OCI-LY3 (cell line): ENCODE measurements at regions not wholly inside any gene's neighbourhood (a gene's known extent, or its start where the extent isn't known, plus 50 kb on each side); places are given as distances from the start of the nearest gene placed in this dataset.

ENCODE experiments used
- H2AFZ ChIP-seq: fragments of 200-600, 300-600 bp; shearing (Covaris generic); 2 replicates; pipeline ENCODE4 v1.6.0; 2014; ENCODE audit warnings: antibody characterized with exemption, low read depth, low read length
- H3K27ac ChIP-seq: fragments of 200-600, 300-600 bp; sonication (generic); 2 replicates; pipeline ENCODE4 v1.5.1; 2014; ENCODE audit warnings: mild to moderate bottlenecking, low read length, moderate library complexity, mixed read lengths
- H3K27me3 ChIP-seq: fragments of 200-600, 300-600 bp; sonication (generic); 2 replicates; pipeline ENCODE4 v1.6.1; 2014; ENCODE audit warnings: low read depth, low read length, mixed read lengths
- H3K36me3 ChIP-seq: fragments of 200-600, 300-600 bp; sonication (generic); replicated peaks from 2 replicates; pipeline ENCODE3; 2014; ENCODE audit warnings: low read depth, low read length, mixed read lengths
- H3K4me1 ChIP-seq: fragments of 300-600, 200-600 bp; sonication (generic); 2 replicates; pipeline ENCODE4 v1.6.1; 2014; ENCODE audit warnings: low read length, mixed read lengths
- H3K4me2 ChIP-seq: fragments of 200-600, 300-600 bp; sonication (generic); 2 replicates; pipeline ENCODE4 v1.6.1; 2014; ENCODE audit warnings: low read length, mixed read lengths
- H3K4me3 ChIP-seq: fragments of 300-600, 200-600 bp; sonication (generic); 2 replicates; pipeline ENCODE4 v1.5.1; 2014; ENCODE audit warnings: antibody characterized with exemption, mild to moderate bottlenecking, low read length, moderate library complexity
- H3K79me2 ChIP-seq: fragments of 300-600, 200-600 bp; shearing (Covaris generic); 2 replicates; pipeline ENCODE4 v1.6.1; 2014; ENCODE audit warnings: mild to moderate bottlenecking, low read length, mixed read lengths
- H3K9ac ChIP-seq: fragments of 300-600, 200-600 bp; shearing (Covaris generic); 2 replicates; pipeline ENCODE4 v1.6.0; 2014; ENCODE audit warnings: mild to moderate bottlenecking, low read length, moderate library complexity
- H3K9me3 ChIP-seq: fragments of 200-600, 300-600 bp; shearing (Covaris generic); 2 replicates; pipeline ENCODE4 v1.6.1; 2014; ENCODE audit warnings: low read length, mixed read lengths; ENCODE audit not compliant: insufficient read depth
- H4K20me1 ChIP-seq: fragments of 200-600, 300-600 bp; sonication (generic); 2 replicates; pipeline ENCODE4 v1.6.1; 2016; ENCODE audit warnings: low read length, mixed read lengths; ENCODE audit not compliant: insufficient read depth
- CTCF ChIP-seq: fragments of 200-600, 300-600 bp; sonication (generic); IDR thresholded peaks from 2 replicates; pipeline ENCODE4 v1.5.1; 2014; ENCODE audit warnings: antibody characterized with exemption, low read length, low read depth
- EZH2phosphoT487 ChIP-seq: fragments of 200-600 bp; shearing (Covaris generic); IDR thresholded peaks from 2 replicates; pipeline ENCODE4 v1.6.1; 2018; ENCODE audit warnings: antibody characterized with exemption, mixed run types, low read depth

- no peaks in the 10 kb centered on the region for H3K9me3 ChIP-seq
- no peaks in the 10 kb centered on the region for H3K36me3 ChIP-seq
- H3K4me1 ChIP-seq, result no peaks in the 10 kb centered on the region
- no peak overlapping the region for H3K27ac ChIP-seq
- no peaks in the 10 kb centered on the region for H3K27me3 ChIP-seq
- H4K20me1 ChIP-seq, result no peaks in the 10 kb centered on the region
- no peaks in the 10 kb centered on the region for H3K79me2 ChIP-seq
- H2AFZ ChIP-seq, result no peak overlapping the region
- no peak overlapping the region for H3K4me3 ChIP-seq
- H3K9ac ChIP-seq, result no peak overlapping the region
- no peak for TF ChIP-seq CTCF
- H3K4me2 ChIP-seq, result no peak overlapping the region
Measured at GRCh38 chr1:195045072-195045471, 1563.2 kb downstream of the KCNT2 start.

GRCh38 chr1:195030793-195031192 lies 1577.4 kb downstream of the KCNT2 start:
- no peak overlapping the region for H3K4me2 ChIP-seq
- no peaks in the 10 kb centered on the region for H3K79me2 ChIP-seq
- no peaks in the 10 kb centered on the region for H3K4me1 ChIP-seq
- no peak overlapping the region for H3K27ac ChIP-seq
- H3K36me3 ChIP-seq, result no peaks in the 10 kb centered on the region
- H3K27me3 ChIP-seq, result no peaks in the 10 kb centered on the region
- no peak overlapping the region for H3K9ac ChIP-seq
- H2AFZ ChIP-seq, result no peak overlapping the region
- H4K20me1 ChIP-seq, result no peaks in the 10 kb centered on the region
- TF ChIP-seq EZH2phosphoT487, result no peak
- no peak for TF ChIP-seq CTCF
- H3K9me3 ChIP-seq, result 0 out of 2 replicates have a peak, but pooled peaks cover 7% of the 10 kb centered on the region
- no peak overlapping the region for H3K4me3 ChIP-seq

GRCh38 chr1:195026792-195027191 lies 1581.4 kb downstream of the KCNT2 start:
- H3K27ac ChIP-seq, result no peak overlapping the region
- H3K36me3 ChIP-seq, result no peaks in the 10 kb centered on the region
- no peaks in the 10 kb centered on the region for H3K79me2 ChIP-seq
- no peak overlapping the region for H2AFZ ChIP-seq
- H3K9ac ChIP-seq, result no peak overlapping the region
- H3K9me3 ChIP-seq, result 0 out of 2 replicates have a peak, but pooled peaks cover 7% of the 10 kb centered on the region
- TF ChIP-seq CTCF (no peak), EZH2phosphoT487 (no peak)
- no peaks in the 10 kb centered on the region for H3K27me3 ChIP-seq
- no peaks in the 10 kb centered on the region for H3K4me1 ChIP-seq
- H4K20me1 ChIP-seq, result no peaks in the 10 kb centered on the region
- H3K4me2 ChIP-seq, result no peak overlapping the region
- H3K4me3 ChIP-seq, result no peak overlapping the region

GRCh38 chr1:195019385-195019784 lies 1588.9 kb downstream of the KCNT2 start:
- H3K4me2 ChIP-seq, result no peak overlapping the region
- H3K36me3 ChIP-seq, result no peaks in the 10 kb centered on the region
- no peak for TF ChIP-seq CTCF
- no peak for TF ChIP-seq EZH2phosphoT487
- no peak overlapping the region for H3K4me3 ChIP-seq
- no peaks in the 10 kb centered on the region for H3K4me1 ChIP-seq
- H3K9ac ChIP-seq, result no peak overlapping the region
- no peak overlapping the region for H2AFZ ChIP-seq
- H4K20me1 ChIP-seq, result no peaks in the 10 kb centered on the region
- H3K79me2 ChIP-seq, result no peaks in the 10 kb centered on the region
- no peak overlapping the region for H3K27ac ChIP-seq
- no peaks in the 10 kb centered on the region for H3K27me3 ChIP-seq
- H3K9me3 ChIP-seq, result no peaks in the 10 kb centered on the region
